ENCODE measurements at regions not wholly inside any gene's neighbourhood (a gene's known extent, or its start where the extent isn't known, plus 50 kb on each side); places are given as distances from the start of the nearest gene placed in this dataset.
"Not testable (repeated sequence)": the region's sequence is repeated elsewhere in the genome, so short reads cannot be mapped to it uniquely, and the experiment has no call there.

DNA sequence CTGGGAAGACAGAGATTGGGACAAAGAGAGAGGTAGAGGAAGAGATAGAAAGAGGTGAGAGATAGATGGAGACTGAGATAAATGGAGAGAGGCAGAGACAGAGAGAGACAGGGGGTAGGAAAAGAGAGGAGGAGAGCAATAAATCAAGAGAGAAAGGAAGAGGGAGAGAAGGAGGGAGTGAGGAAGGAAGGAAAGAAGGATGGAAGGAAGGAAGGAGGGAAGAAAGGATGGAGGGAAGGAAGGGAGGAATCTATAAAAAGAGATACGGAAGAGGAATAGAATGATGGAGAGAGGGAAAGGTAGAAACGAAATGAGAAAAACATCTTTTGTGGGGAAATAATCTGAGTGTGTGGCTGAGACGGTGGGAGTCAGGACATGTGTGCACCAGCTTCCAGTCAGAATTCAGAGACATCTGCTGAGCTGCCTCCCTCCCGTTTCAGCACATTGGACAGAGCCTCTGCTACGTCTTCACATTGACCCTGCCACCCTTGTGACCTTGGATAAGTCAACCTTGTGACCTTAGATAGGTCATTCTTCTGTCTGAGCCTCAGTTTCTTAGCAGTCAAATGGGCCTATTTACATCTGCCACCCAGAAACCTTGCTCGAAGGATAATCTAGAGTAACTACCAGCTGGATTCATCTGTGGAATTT is 417.8 kb downstream of the MIAT start:
- DNase-seq, result no peak
- Histone ChIP-seq H3K4me1 (ENCODE audit: control insufficient read depth in 2 of 3, insufficient read depth in 2 of 3, low read depth in 1 of 3, low read length in 3 of 3) (no peaks in the 10 kb centered on the region), H3K27me3 (ENCODE audit: control insufficient read depth, insufficient read depth, low read length) (peaks cover 4% of the 10 kb centered on the region), H3K36me3 (ENCODE audit: control insufficient read depth in 2 of 3, insufficient read depth in 3 of 3, low read length in 3 of 3) (no peaks in the 10 kb centered on the region), H3K9ac (ENCODE audit: low read length in 3 of 3) (no peak overlapping the region), H3K9me3 (ENCODE audit: control insufficient read depth in 2 of 3, insufficient read depth in 1 of 3, low read length in 3 of 3) (no peaks in the 10 kb centered on the region), H3K4me3 (ENCODE audit: low read length in 3 of 3) (no peak overlapping the region), H3K27ac (ENCODE audit: low read depth in 2 of 2, low read length in 2 of 2) (no peak overlapping the region)
- TF ChIP-seq, protein P1, sequence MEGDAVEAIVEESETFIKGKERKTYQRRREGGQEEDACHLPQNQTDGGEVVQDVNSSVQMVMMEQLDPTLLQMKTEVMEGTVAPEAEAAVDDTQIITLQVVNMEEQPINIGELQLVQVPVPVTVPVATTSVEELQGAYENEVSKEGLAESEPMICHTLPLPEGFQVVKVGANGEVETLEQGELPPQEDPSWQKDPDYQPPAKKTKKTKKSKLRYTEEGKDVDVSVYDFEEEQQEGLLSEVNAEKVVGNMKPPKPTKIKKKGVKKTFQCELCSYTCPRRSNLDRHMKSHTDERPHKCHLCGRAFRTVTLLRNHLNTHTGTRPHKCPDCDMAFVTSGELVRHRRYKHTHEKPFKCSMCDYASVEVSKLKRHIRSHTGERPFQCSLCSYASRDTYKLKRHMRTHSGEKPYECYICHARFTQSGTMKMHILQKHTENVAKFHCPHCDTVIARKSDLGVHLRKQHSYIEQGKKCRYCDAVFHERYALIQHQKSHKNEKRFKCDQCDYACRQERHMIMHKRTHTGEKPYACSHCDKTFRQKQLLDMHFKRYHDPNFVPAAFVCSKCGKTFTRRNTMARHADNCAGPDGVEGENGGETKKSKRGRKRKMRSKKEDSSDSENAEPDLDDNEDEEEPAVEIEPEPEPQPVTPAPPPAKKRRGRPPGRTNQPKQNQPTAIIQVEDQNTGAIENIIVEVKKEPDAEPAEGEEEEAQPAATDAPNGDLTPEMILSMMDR (IDR thresholded peaks at IDR 0.05; ENCODE audit: borderline replicate concordance, extremely low read depth, insufficient read depth), result no peak
- intact Hi-C loops (cut with DNase I), result no loop called here
- FAIRE-seq, result no peak

DNA sequence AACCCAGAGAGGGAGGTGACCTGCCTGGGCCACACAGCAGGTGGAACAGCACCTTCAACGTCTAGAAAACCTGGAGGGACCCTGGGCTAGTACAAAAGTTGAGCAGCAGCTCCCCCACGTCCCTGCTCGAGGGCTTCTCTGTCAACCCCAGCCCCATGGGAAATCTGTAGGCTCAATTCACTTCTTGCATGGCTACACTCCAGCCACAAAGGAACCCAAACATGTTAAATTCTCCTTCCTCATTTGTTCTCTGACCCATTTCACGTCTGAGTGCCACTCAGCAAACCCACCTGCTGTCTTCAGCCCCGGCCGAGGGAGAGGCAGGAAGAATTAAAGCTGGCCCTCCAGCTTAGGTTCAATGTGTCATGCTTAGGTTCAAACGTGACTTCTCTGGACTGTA is 418.5 kb downstream of the MIAT start:
- no peak for FAIRE-seq
- H3K4me1 ChIP-seq (ENCODE audit: control insufficient read depth in 2 of 3, insufficient read depth in 2 of 3, low read depth in 1 of 3, low read length in 3 of 3), result no peaks in the 10 kb centered on the region
- H3K36me3 ChIP-seq (ENCODE audit: control insufficient read depth in 2 of 3, insufficient read depth in 3 of 3, low read length in 3 of 3), result no peaks in the 10 kb centered on the region
- DNase-seq, result no peak
- no peak overlapping the region for H3K27ac ChIP-seq (ENCODE audit: low read depth in 2 of 2, low read length in 2 of 2)
- H3K9me3 ChIP-seq (ENCODE audit: control insufficient read depth in 2 of 3, insufficient read depth in 1 of 3, low read length in 3 of 3), result no peaks in the 10 kb centered on the region
- TF ChIP-seq, protein P1 (IDR thresholded peaks at IDR 0.05; ENCODE audit: borderline replicate concordance, extremely low read depth, insufficient read depth), result no peak
- intact Hi-C loops (cut with DNase I), result no loop called here
- no peak overlapping the region for H3K9ac ChIP-seq (ENCODE audit: low read length in 3 of 3)
- no peak overlapping the region for H3K4me3 ChIP-seq (ENCODE audit: low read length in 3 of 3)
- peaks cover 4% of the 10 kb centered on the region for H3K27me3 ChIP-seq (ENCODE audit: control insufficient read depth, insufficient read depth, low read length)

DNA sequence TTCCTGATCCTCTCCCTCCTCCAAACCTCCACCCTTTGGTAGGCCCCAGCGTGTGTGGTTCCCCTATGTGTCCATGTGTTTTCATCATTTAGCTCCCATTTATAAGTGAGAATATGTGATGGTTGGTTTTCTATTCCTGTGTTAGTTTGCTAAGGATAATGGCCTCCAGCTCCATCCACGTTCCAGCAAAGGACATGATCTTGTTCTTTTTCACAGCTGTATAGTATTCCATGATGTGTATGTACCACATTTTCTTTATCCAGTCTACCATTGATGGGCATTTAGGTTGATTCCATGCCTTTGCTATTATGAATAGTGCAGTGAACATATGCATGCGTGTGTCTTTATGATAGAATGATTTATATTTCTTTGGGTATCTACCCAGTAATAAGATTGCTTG is 420.7 kb downstream of the MIAT start:
- FAIRE-seq; H3K9me3 ChIP-seq (ENCODE audit: control insufficient read depth in 2 of 3, insufficient read depth in 1 of 3, low read length in 3 of 3); H3K4me1 ChIP-seq (ENCODE audit: control insufficient read depth in 2 of 3, insufficient read depth in 2 of 3, low read depth in 1 of 3, low read length in 3 of 3); H3K9ac ChIP-seq (ENCODE audit: low read length in 3 of 3); H3K27ac ChIP-seq (ENCODE audit: low read depth in 2 of 2, low read length in 2 of 2); DNase-seq; H3K4me3 ChIP-seq (ENCODE audit: low read length in 3 of 3); H3K36me3 ChIP-seq (ENCODE audit: control insufficient read depth in 2 of 3, insufficient read depth in 3 of 3, low read length in 3 of 3); H3K27me3 ChIP-seq (ENCODE audit: control insufficient read depth, insufficient read depth, low read length); intact Hi-C loops (cut with DNase I): not testable (repeated sequence)

DNA sequence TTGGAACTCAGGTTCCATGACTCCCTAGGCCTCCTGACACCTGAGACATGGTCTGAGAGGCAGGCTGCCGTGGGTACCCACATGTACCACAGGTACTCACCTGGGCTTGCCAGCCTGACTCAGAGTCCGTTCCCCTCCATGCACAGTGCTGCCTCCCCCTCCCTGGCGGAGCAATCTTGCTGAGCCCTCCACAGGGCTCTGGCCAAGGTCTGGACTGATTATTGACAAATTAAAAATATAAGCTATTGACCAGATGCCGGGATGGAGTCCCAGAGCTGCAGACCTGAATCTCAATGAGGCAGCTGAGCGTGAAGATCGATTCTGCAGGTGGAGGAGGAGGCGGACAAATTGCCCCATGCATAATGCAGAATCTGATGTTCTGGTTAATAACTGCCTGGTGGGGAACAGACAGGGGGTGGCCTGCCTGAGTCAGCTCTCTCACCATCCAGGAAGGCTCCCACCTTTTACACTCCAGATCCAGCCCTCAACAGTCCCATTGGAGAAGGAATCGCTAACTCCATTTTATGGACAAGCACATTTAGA is 422.7 kb downstream of the MIAT start:
- no peaks in the 10 kb centered on the region for H3K4me1 ChIP-seq (ENCODE audit: control insufficient read depth in 2 of 3, insufficient read depth in 2 of 3, low read depth in 1 of 3, low read length in 3 of 3)
- H3K4me3 ChIP-seq (ENCODE audit: low read length in 3 of 3), result no peak overlapping the region
- no peaks in the 10 kb centered on the region for H3K9me3 ChIP-seq (ENCODE audit: control insufficient read depth in 2 of 3, insufficient read depth in 1 of 3, low read length in 3 of 3)
- no peaks in the 10 kb centered on the region for H3K36me3 ChIP-seq (ENCODE audit: control insufficient read depth in 2 of 3, insufficient read depth in 3 of 3, low read length in 3 of 3)
- intact Hi-C loops (cut with DNase I), result no loop called here
- no peak for FAIRE-seq
- H3K27ac ChIP-seq (ENCODE audit: low read depth in 2 of 2, low read length in 2 of 2), result no peak overlapping the region
- no peak for DNase-seq
- TF ChIP-seq, protein P1 (IDR thresholded peaks at IDR 0.05; ENCODE audit: borderline replicate concordance, extremely low read depth, insufficient read depth), result no peak
- no peak overlapping the region for H3K9ac ChIP-seq (ENCODE audit: low read length in 3 of 3)
- peaks cover 4% of the 10 kb centered on the region for H3K27me3 ChIP-seq (ENCODE audit: control insufficient read depth, insufficient read depth, low read length)

Measured in kidney (tissue), 13 donors.